Fibroblast of upper back skin (primary cell): ENCODE measurements at regions not wholly inside any gene's neighbourhood (a gene's known extent, or its start where the extent isn't known, plus 50 kb on each side); places are given as distances from the start of the nearest gene placed in this dataset.

Source experiments
- DNase-seq: peaks from one replicate; pipeline ENCODE4 v3.0.0-alpha.2; 2013

GRCh38 chr11:15745266-15745665 lies 611.1 kb downstream of the SOX6 start:
- DNase-seq = no peak

DNA sequence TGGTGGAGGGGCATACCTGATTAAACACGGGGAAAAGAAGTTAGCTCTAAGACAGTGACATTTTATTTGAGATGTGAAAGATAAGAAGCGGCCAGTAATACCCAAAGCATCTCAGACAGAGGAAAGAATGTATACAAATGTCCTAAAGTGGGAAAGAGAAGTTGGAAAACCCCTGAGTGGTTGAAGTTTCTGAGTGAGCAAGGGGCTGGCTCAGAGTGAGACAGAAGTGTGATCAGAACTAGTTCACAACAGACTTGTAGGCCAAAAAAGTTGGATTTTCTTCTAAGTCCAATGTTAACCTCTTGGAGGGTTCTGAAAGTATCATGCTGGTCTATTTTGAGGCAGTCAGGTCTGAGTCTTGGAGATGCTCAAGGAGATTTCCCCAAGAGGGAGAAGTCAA lies 608.7 kb downstream of the SOX6 start:
- no peak for DNase-seq

DNA sequence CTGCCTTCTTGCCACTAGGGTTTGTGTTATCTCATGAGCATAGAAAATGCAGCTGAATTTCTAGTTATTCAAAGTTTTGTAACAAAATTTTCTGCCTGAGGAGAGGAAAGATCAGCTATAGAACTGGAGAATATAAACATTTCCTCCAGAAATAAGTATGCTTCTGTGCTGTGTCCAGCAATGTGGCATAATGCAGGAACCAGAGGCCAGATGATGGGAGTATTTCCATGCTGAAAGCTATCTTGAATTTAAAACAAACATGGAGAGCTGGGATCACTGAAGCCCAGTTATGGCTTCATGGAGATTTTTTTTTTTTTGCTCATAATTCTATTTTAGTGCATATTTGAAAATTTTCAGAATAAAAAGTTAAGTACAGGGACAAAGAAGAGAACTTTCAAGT lies 608.2 kb downstream of the SOX6 start:
- DNase-seq = no peak

GRCh38 chr11:15748741-15749140 lies 607.6 kb downstream of the SOX6 start:
- no peak for DNase-seq

- no peak for DNase-seq
Measured at GRCh38 chr11:15750535-15751308, 605.6 kb downstream of the SOX6 start.

- no peak for DNase-seq
Measured at GRCh38 chr11:15754221-15754620, 602.1 kb downstream of the SOX6 start.

- DNase-seq = no peak
Measured at GRCh38 chr11:15757048-15757698, 599.2 kb downstream of the SOX6 start.

- no peak for DNase-seq
Measured at GRCh38 chr11:15758857-15759465, 597.4 kb downstream of the SOX6 start.

GRCh38 chr11:15761235-15761634 lies 595.1 kb downstream of the SOX6 start:
- no peak for DNase-seq

DNA sequence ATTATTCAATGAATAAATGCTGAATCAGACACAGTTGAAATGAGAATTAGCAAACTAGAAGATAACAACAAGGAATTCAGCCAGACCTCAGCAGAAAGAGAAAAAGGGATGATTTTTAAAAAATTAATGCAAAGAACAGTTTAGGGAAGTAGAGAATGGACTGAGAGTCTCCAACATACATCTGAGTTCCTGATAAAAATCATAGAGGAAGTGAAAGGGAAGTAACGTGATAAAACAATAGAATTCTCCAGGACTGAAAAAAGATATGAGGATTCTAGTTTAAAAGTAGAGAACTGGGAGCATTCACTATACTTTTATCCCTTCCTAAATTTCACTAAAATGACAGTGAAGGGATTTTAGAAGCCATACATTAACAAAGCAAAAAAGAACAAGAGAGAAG lies 592.0 kb downstream of the SOX6 start:
- no peak for DNase-seq

DNA sequence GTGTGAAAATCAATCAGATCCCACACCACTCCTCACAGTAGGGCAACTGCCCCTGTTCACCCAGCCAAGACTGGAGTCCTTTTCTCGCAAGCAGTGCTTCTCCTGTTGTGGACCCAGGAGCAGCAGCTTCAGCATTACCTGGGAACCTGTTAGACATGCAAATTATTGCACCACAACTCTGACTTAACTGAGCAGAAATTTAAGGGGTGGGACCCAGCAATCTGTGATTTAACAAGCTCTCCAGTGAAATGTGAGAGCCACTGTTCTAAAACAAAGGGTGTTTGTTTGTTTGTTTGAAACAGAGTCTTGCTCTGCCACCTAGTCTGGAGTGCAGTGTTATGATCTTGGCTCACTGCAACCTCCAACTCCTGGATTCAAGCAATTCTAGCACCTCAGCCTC lies 591.4 kb downstream of the SOX6 start:
- no peak for DNase-seq

GRCh38 chr11:15765530-15765929 lies 590.8 kb downstream of the SOX6 start:
- no peak for DNase-seq

GRCh38 chr11:15768321-15768720 lies 588.0 kb downstream of the SOX6 start:
- DNase-seq = no peak

GRCh38 chr11:15769203-15769602 lies 587.1 kb downstream of the SOX6 start:
- DNase-seq = no peak

DNA sequence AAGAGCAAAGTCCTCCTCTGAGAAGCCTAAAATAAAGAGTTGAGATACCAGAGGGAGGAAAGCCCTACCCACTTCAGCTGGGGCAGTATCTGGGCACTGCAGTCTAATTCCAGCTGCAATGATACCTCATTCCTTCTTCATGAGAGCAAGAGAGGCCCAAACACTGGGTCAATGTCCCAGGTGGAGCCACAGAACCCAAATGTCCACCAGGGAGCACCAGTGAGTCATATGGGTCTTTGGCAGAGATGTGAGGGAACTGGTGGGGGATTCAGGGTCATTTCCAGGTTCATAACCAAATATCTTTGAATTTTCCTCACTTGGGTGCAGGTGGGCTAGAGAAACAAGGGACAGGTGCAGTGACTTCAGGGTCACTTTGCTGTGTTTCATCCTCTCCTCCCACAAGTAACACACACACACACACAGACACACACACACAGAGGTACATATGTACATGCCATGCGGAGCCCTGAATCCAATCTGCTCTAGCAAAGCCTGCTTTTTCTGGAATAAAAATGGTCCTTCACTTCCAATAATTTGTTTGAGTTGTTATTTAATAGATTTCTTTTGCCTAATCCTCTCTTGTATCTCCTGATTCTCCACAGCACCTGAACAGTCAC lies 585.4 kb downstream of the SOX6 start:
- DNase-seq = peak; percentile 48

DNA sequence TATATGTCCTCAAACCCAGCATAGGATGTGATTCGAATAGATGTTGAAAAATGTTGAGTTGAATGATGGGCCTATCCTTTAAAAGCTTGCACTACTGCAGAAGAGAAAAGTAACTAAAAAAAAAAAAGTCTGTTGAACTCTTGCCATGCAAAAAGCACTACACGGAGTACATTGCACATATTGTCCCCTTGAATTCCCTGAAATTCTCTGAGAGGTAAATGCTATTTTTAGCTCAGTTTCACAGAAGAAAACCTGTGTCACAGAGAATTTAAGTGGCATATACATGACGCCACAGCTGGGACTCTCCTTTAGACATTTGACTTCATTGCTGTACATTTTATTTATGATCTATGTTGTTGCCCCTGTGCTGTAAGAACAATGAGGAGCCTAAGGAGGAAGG lies 583.8 kb downstream of the SOX6 start:
- no peak for DNase-seq

- DNase-seq = no peak
Measured at GRCh38 chr11:15772981-15773380, 583.4 kb downstream of the SOX6 start.

DNA sequence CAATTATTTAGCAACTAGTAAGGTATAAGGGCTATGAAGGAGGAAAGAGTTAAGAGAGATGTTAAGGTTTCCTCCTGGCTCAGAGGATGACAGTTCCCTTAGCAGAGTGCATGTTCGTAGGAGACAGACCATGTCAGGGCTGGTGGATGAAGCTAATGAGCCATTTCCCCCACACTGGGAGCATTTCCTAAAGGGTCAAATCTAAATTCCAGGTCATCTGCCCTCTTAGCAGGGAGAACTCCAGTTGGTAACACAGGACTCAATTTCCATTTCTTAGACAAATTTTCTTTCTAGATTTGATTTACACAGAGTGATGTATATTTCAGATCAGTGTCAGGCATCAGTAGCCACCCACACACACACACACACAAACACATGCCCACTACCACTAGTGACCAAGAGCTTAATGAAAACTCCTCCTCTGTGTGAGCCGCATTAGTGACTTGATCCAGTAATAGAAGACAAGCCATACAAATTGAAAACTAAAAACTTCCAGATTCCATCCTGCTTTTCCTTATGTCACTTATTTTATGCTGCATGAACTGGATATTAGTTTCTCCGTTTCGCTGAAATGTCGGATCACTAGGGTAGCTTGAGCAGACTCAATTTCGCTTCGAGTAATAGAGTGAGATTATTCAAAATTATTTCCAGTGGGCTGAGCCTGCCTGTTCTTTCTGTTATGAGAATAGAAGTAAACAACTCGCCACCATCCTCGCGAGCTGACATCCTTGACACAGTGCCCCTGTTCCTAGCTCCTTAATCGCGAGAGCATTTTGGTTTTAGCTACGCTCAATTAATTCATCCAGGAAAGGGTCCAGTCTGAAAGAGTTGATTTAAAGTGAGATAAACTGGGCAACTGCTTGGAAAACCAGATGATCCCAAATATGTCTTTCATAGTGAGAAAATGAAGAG lies 582.6 kb downstream of the SOX6 start:
- no peak for DNase-seq

GRCh38 chr11:15774388-15774939 lies 581.9 kb downstream of the SOX6 start:
- DNase-seq = no peak

- DNase-seq = peak; percentile 3
Measured at GRCh38 chr11:15775015-15775541, 581.3 kb downstream of the SOX6 start.

- DNase-seq = no peak
Measured at GRCh38 chr11:15775797-15776196, 580.5 kb downstream of the SOX6 start.

GRCh38 chr11:15776366-15776765 lies 580.0 kb downstream of the SOX6 start:
- no peak for DNase-seq
